ENCODE measurements at regions not wholly inside any gene's neighbourhood (a gene's known extent, or its start where the extent isn't known, plus 50 kb on each side); places are given as distances from the start of the nearest gene placed in this dataset.

DNA sequence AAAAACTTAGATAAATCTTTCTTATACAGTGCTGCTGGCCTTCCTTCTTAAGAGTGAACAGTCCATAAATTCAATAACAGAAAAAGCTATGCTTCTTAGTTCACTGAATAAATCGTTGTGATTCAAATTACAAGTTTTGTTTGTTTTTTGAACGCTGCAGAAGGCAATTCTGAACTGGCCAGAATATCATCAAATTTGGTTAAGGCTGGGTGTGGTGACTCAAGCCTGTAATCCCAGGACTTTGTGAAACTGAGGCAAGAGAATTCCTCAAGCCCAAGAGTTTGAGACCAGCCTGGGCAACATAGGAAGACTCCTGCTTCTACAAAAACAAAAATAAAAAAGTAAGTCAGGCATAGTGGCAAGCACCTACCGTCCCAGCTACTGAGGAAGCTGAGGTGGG lies 111.2 kb upstream of the SLC39A10 start:
- TF ChIP-seq, protein P1, sequence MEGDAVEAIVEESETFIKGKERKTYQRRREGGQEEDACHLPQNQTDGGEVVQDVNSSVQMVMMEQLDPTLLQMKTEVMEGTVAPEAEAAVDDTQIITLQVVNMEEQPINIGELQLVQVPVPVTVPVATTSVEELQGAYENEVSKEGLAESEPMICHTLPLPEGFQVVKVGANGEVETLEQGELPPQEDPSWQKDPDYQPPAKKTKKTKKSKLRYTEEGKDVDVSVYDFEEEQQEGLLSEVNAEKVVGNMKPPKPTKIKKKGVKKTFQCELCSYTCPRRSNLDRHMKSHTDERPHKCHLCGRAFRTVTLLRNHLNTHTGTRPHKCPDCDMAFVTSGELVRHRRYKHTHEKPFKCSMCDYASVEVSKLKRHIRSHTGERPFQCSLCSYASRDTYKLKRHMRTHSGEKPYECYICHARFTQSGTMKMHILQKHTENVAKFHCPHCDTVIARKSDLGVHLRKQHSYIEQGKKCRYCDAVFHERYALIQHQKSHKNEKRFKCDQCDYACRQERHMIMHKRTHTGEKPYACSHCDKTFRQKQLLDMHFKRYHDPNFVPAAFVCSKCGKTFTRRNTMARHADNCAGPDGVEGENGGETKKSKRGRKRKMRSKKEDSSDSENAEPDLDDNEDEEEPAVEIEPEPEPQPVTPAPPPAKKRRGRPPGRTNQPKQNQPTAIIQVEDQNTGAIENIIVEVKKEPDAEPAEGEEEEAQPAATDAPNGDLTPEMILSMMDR (IDR thresholded peaks at IDR 0.05; ENCODE audit: unreplicated experiment in 3 of 3), result no peak
- Mint-ChIP-seq H3K36me3 (ENCODE audit: low read depth) (no peaks in the 10 kb centered on the region), H3K27ac (no peak overlapping the region), H3K9me3 (peaks cover 21% of the 10 kb centered on the region), H3K4me1 (no peaks in the 10 kb centered on the region), H3K4me3 (no peak overlapping the region), H3K27me3 (ENCODE audit: low read depth) (no peaks in the 10 kb centered on the region)

DNA sequence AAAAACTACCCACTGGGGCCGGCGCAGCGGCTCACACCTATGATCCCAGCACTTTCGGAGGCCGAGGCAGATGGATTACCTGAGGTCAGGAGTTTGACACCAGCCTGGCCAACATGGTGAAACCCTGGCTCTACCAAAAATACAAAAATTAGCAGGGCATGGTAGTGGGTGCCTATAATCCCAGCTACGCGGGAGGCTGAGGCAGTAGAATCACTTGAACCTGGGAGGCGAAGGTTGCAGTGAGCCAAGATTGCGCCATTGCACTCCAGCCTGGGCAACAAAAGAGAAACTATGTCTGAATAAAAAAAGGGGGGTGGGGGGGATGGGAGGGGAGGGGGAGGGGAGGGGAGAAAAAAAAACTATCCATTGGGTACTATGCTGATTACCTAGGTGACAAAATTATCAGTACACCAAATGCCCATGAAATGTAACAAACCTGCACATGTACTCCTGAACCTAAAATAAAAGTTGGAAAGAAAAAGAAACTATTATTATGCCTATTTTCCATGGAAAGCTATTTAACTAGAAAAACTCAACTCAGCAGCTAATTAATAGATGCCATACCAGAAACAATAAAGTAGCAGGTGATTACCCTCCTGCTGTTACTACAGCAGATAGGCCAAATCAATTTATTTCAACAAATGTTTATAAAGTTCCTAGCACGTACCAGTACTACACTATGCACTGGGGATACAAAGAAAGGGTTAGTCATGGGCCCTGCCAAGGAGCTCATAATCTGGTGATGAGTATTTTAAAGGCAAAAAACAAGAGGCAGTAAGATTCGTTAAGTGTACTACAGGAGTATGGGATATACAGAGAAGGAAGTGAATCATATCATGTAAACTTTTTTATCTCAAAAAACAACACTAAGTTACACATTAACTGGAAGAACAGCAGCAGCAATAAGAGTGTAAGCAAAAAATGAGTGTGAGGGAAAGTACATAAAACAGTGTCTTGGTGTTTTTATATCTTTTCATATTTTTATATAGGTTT lies 112.8 kb upstream of the SLC39A10 start:
- Mint-ChIP-seq H3K27me3 (ENCODE audit: low read depth) (no peaks in the 10 kb centered on the region), H3K4me1 (no peaks in the 10 kb centered on the region)

DNA sequence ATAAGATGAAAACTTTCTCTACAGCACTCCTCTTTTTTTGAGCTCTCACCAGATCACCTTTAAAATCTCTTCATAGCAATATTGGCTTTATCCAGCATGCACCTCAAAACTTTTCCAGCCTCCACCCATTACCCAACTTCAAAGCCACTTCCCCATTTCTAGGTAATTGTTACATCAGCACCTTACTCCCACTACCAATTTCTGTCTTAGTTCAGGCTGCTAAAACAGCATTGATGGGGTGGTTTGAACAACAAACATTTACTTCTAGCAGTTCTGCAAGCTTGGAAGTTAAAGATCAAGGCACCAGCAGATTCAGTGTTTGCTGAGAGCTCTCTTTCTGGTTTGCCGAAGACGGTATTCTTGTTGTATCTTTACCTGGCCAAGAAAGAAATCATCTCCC lies 114.0 kb upstream of the SLC39A10 start:
- no peaks in the 10 kb centered on the region for H3K4me1 Mint-ChIP-seq

More for the DNA sequence above, 112.8 kb upstream of the SLC39A10 start:
- H3K4me3 Mint-ChIP-seq, result no peak overlapping the region
- TF ChIP-seq, protein P1 (IDR thresholded peaks at IDR 0.05; ENCODE audit: unreplicated experiment in 3 of 3), result no peak
- H3K27ac Mint-ChIP-seq, result no peak overlapping the region
- H3K9me3 Mint-ChIP-seq, result peaks cover 18% of the 10 kb centered on the region
- H3K36me3 Mint-ChIP-seq (ENCODE audit: low read depth), result no peaks in the 10 kb centered on the region

DNA sequence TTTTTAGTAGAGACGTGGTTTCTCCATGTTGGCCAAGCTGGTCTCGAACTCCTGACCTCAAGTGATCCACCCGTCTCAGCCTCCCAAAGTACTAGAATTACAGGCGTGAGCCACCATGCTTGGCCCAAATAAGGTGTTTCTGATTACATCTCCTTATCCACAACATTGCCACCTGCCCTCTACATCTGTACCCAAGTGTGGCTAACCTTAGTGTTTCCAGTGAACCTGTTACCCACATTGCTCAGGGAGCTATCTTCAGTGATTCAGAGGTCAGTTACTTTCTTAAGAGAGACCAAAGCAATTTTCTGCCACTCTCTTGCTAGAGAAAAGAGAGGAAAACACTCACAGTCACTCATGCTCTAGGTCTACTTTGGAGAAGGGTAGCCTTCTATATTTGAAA lies 115.0 kb upstream of the SLC39A10 start:
- TF ChIP-seq, protein P1 (IDR thresholded peaks at IDR 0.05; ENCODE audit: unreplicated experiment in 3 of 3), result no peak
- Mint-ChIP-seq H3K4me3 (no peak overlapping the region), H3K27ac (no peak overlapping the region), H3K36me3 (ENCODE audit: low read depth) (no peaks in the 10 kb centered on the region), H3K9me3 (peaks cover 12% of the 10 kb centered on the region), H3K27me3 (ENCODE audit: low read depth) (no peaks in the 10 kb centered on the region), H3K4me1 (peaks cover 1% of the 10 kb centered on the region)

More for the DNA sequence above, 114.0 kb upstream of the SLC39A10 start:
- Mint-ChIP-seq H3K27ac (no peak overlapping the region), H3K4me3 (no peak overlapping the region), H3K9me3 (peaks cover 13% of the 10 kb centered on the region), H3K36me3 (ENCODE audit: low read depth) (no peaks in the 10 kb centered on the region), H3K27me3 (ENCODE audit: low read depth) (no peaks in the 10 kb centered on the region)
- TF ChIP-seq, protein P1 (IDR thresholded peaks at IDR 0.05; ENCODE audit: unreplicated experiment in 3 of 3), result no peak

DNA sequence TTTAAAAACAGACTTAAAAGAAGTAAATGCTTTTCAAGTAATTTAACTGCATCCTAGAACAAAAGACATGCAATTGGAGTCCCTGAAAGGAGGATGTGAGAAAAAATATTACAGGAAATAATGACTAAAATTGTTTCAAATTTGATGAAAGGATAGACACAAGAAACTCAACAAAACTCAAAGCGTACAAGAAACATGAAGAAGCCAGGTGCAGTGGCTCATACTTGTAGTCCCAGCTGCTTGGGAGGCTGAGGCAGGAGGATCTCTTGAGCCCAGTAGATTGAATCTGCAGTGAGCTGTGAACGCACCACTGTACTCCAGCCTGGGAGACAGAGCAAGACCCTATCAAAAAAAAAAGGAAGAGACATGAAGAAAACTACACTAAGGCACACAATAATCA lies 118.1 kb upstream of the SLC39A10 start:
- H3K36me3 Mint-ChIP-seq (ENCODE audit: low read depth), result no peaks in the 10 kb centered on the region
- H3K4me1 Mint-ChIP-seq, result peaks cover 20% of the 10 kb centered on the region
- H3K27ac Mint-ChIP-seq, result no peak overlapping the region
- H3K4me3 Mint-ChIP-seq, result no peak overlapping the region
- peaks cover 7% of the 10 kb centered on the region for H3K9me3 Mint-ChIP-seq
- no peaks in the 10 kb centered on the region for H3K27me3 Mint-ChIP-seq (ENCODE audit: low read depth)
- TF ChIP-seq, protein P1 (IDR thresholded peaks at IDR 0.05; ENCODE audit: unreplicated experiment in 3 of 3), result no peak
